H9 (cell line): ENCODE measurements at regions not wholly inside any gene's neighbourhood (a gene's known extent, or its start where the extent isn't known, plus 50 kb on each side); places are given as distances from the start of the nearest gene placed in this dataset.

Experiments
- DNase-seq: peaks from one replicate; pipeline ENCODE4 v3.0.0-alpha.2; 2017
- H2AFZ ChIP-seq: one replicate; pipeline ENCODE4 v1.6.1; 2013; ENCODE audit warnings: mild to moderate bottlenecking, low read length, control low read depth, moderate library complexity
- H2AK5ac ChIP-seq: 2 replicates; pipeline ENCODE4 v1.6.1; 2013; ENCODE audit warnings: low read length, control low read depth, mixed read lengths; ENCODE audit not compliant: insufficient read length
- H2BK120ac ChIP-seq: one replicate; pipeline ENCODE4 v1.6.1; 2013; ENCODE audit warnings: low read depth, mild to moderate bottlenecking, low read length, control low read depth, inconsistent platforms; ENCODE audit not compliant: poor library complexity, severe bottlenecking
- H2BK12ac ChIP-seq: 2 replicates; pipeline ENCODE4 v1.6.1; 2013; ENCODE audit warnings: low read length, control low read depth, mixed read lengths, low read depth; ENCODE audit not compliant: insufficient read length
- H2BK15ac ChIP-seq: 2 replicates; pipeline ENCODE4 v1.6.1; 2013; ENCODE audit warnings: low read depth, low read length, control low read depth
- H2BK20ac ChIP-seq: one replicate; pipeline ENCODE4 v1.6.1; 2013; ENCODE audit warnings: low read depth, mild to moderate bottlenecking, low read length, control low read depth, inconsistent platforms; ENCODE audit not compliant: poor library complexity, severe bottlenecking
- H2BK5ac ChIP-seq: 2 replicates; pipeline ENCODE4 v1.6.1; 2013; ENCODE audit warnings: low read length, control low read depth, mixed read lengths; ENCODE audit not compliant: insufficient read length
- H3K14ac ChIP-seq: 2 replicates; pipeline ENCODE4 v1.6.1; 2013; ENCODE audit warnings: low read length, control low read depth; ENCODE audit not compliant: insufficient read depth
- H3K18ac ChIP-seq: 2 replicates; pipeline ENCODE4 v1.6.1; 2013; ENCODE audit warnings: low read depth, mild to moderate bottlenecking, mixed read lengths, low read length, control low read depth; ENCODE audit not compliant: insufficient read length
- H3K23ac ChIP-seq: 2 replicates; pipeline ENCODE4 v1.6.1; 2013; ENCODE audit warnings: low read length, control low read depth, mixed read lengths, low read depth; ENCODE audit not compliant: insufficient read length
- H3K23me2 ChIP-seq: 2 replicates; pipeline ENCODE4 v1.6.1; 2013; ENCODE audit warnings: low read depth, mild to moderate bottlenecking, mixed read lengths, low read length, control low read depth; ENCODE audit not compliant: insufficient read length, poor library complexity, severe bottlenecking
- H3K27ac ChIP-seq: 2 replicates; pipeline ENCODE4 v1.5.1; 2013; ENCODE audit warnings: low read length, control low read depth, mixed read lengths, low read depth; ENCODE audit not compliant: insufficient read length
- H3K27me3 ChIP-seq: 2 replicates; pipeline ENCODE4 v1.6.1; 2013; ENCODE audit warnings: low read length, control low read depth, inconsistent platforms; ENCODE audit not compliant: insufficient read depth
- H3K4ac ChIP-seq: 2 replicates; pipeline ENCODE4 v1.6.1; 2013; ENCODE audit warnings: low read depth, mild to moderate bottlenecking, control low read depth, inconsistent platforms, low read length, moderate library complexity
- H3K4me1 ChIP-seq: 2 replicates; pipeline ENCODE4 v1.6.1; 2013; ENCODE audit warnings: low read length, control low read depth, inconsistent platforms; ENCODE audit not compliant: insufficient read depth
- H3K4me2 ChIP-seq: 2 replicates; pipeline ENCODE4 v1.6.1; 2013; ENCODE audit warnings: low read length, control low read depth, mixed read lengths; ENCODE audit not compliant: insufficient read length, insufficient read depth
- H3K56ac ChIP-seq: 2 replicates; pipeline ENCODE4 v1.6.1; 2013; ENCODE audit warnings: low read depth, mild to moderate bottlenecking, mixed read lengths, low read length, control low read depth; ENCODE audit not compliant: insufficient read length
- H3K79me1 ChIP-seq: 2 replicates; pipeline ENCODE4 v1.6.1; 2013; ENCODE audit warnings: low read depth, mild to moderate bottlenecking, moderate library complexity, low read length, control low read depth, inconsistent platforms; ENCODE audit not compliant: insufficient read depth, poor library complexity, severe bottlenecking
- H3K79me2 ChIP-seq: 2 replicates; pipeline ENCODE4 v1.6.1; 2013; ENCODE audit warnings: low read length, control low read depth, inconsistent platforms; ENCODE audit not compliant: insufficient read depth
- H3K9ac ChIP-seq: 2 replicates; pipeline ENCODE4 v1.6.1; 2013; ENCODE audit warnings: low read length, control low read depth, mixed read lengths; ENCODE audit not compliant: insufficient read length; ENCODE audit errors: extremely low read depth
- H3K9me3 ChIP-seq: one replicate; pipeline ENCODE4 v1.6.1; 2013; ENCODE audit warnings: low read depth, low read length, inconsistent platforms; ENCODE audit not compliant: control insufficient read depth
- H3T11ph ChIP-seq: one replicate; pipeline ENCODE4 v1.6.1; 2013; ENCODE audit warnings: mild to moderate bottlenecking, low read length, control low read depth, inconsistent platforms
- H4K20me1 ChIP-seq: one replicate; pipeline ENCODE4 v1.6.1; 2013; ENCODE audit not compliant: control insufficient read depth, insufficient read length, insufficient read depth
- H4K5ac ChIP-seq: 2 replicates; pipeline ENCODE4 v1.6.1; 2013; ENCODE audit warnings: low read depth, mild to moderate bottlenecking, mixed read lengths, low read length, control low read depth; ENCODE audit not compliant: insufficient read length
- H4K8ac ChIP-seq: replicated peaks from 2 replicates; pipeline ENCODE4 v1.6.1; 2013; ENCODE audit warnings: low read length, control low read depth, mixed read lengths, low read depth; ENCODE audit not compliant: insufficient read length
- H4K91ac ChIP-seq: 2 replicates; pipeline ENCODE4 v1.6.1; 2013; ENCODE audit warnings: low read depth, mild to moderate bottlenecking, moderate library complexity, mixed read lengths, low read length, control low read depth; ENCODE audit not compliant: insufficient read length
- H3K27ac Mint-ChIP-seq, 3 experiments: 2 replicates in 2 of 3; 3 replicates in 1 of 3; pipeline ENCODE4 v1.8.0; 2020 to 2021; ENCODE audit warnings: mixed read lengths in 3 of 3, mild to moderate bottlenecking in 1 of 3, moderate library complexity in 1 of 3
- H3K27me3 Mint-ChIP-seq: 2 replicates; pipeline ENCODE4 v1.8.0; 2021; ENCODE audit warnings: low read depth, mild to moderate bottlenecking, moderate library complexity, mixed read lengths
- H3K36me3 Mint-ChIP-seq, 3 experiments: 2 replicates in 2 of 3; 3 replicates in 1 of 3; pipeline ENCODE4 v1.8.0; 2020 to 2021; ENCODE audit warnings: low read depth in 3 of 3, mixed read lengths in 3 of 3; ENCODE audit not compliant: insufficient read depth in 1 of 3
- H3K4me1 Mint-ChIP-seq, 2 experiments: 2 replicates each; pipeline ENCODE4 v1.8.0; 2020; ENCODE audit warnings: mixed read lengths in 2 of 2
- H3K4me3 Mint-ChIP-seq, 2 experiments: 2 replicates in 1 of 2; 3 replicates in 1 of 2; pipeline ENCODE4 v1.8.0; 2020 to 2021; ENCODE audit warnings: mild to moderate bottlenecking in 2 of 2, mixed read lengths in 2 of 2, moderate library complexity in 1 of 2
- H3K9me3 Mint-ChIP-seq, 2 experiments: 2 replicates in 1 of 2; 3 replicates in 1 of 2; pipeline ENCODE4 v1.8.0; 2020; ENCODE audit warnings: mild to moderate bottlenecking in 2 of 2, mixed read lengths in 2 of 2, moderate library complexity in 1 of 2
- TF ChIP-seq, protein P1 (sequence below): fragments of 200-600 bp; sonication (generic); conservative IDR thresholded peaks from 3 replicates; pipeline ENCODE4 v1.8.0; 2021; ENCODE audit warnings: antibody characterized with exemption, mild to moderate bottlenecking

DNA sequence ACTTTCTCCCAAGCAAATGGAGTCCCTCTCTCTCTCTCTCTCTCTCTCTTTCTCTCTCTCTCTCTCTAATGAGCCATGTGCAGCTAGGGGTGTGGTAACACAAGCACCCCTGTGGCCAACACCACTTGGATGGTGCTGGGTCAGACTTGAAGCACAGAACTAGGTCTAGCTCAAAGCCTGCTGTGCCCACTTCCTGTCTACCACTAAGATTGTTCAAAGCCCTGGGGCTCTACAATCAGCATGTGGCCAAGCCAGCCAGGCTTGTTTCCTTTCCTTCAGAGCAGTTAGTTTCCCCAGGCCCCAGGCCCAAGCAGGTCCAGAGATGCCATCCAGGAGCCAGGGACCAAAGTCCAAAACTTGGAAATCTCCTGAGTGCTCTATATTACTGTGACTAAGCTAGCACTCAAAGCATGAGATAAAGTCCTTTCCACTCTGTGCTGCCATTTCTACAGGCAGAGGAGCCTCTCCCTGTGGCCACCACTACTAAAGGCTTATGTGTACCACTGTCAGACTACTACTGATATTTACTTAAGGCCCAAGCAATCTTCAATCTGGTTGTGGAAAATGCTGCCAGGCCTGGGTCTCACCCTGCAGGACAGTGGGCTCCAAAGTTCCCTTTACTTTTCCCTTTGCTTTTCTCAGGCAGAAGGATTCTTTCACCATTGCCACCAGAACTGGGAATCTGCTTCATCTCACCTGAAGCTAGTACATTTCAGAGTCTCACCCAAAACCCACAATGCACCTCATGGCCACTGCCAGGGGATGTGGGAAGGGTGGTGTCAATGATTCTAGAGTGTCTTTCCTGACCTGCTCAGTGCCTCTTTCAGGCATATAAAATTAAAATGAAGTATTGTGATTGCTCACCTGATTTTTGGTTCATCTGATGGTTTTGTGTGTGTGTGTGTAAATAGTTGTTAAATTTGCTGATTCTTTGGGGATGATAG lies 999.5 kb downstream of the NCAM2 start:
- Histone ChIP-seq H4K20me1 (no peaks in the 10 kb centered on the region), H3K4me2 (no peak overlapping the region), H3K56ac (no peak overlapping the region), H4K5ac (no peak overlapping the region), H3K27me3 (no peaks in the 10 kb centered on the region), H3K14ac (no peak overlapping the region), H3K18ac (no peak overlapping the region), H3K27ac (no peak overlapping the region), H3K9ac (no peak overlapping the region), H2AFZ (no peak overlapping the region), H2AK5ac (no peak overlapping the region), H4K8ac (no peak overlapping the region), H2BK120ac (no peak overlapping the region), H2BK5ac (no peak overlapping the region), H4K91ac (no peak overlapping the region), H3T11ph (no peak overlapping the region), H3K23me2 (no peaks in the 10 kb centered on the region), H3K79me1 (no peaks in the 10 kb centered on the region), H3K4ac (no peak overlapping the region), H3K9me3 (no peaks in the 10 kb centered on the region), H3K79me2 (no peaks in the 10 kb centered on the region), H2BK15ac (no peak overlapping the region), H2BK12ac (no peak overlapping the region), H3K23ac (no peak overlapping the region), H3K4me1 (no peaks in the 10 kb centered on the region), H2BK20ac (no peak overlapping the region)
- Mint-ChIP-seq H3K4me1 (peaks cover 0 to 4% of the 10 kb centered on the region in 2 experiments; a peak in 1 of 4 replicates), H3K27ac (peak overlapping the region in 1 of 3 experiments; percentile 67; a peak in 2 of 7 replicates), H3K27me3 (no peaks in the 10 kb centered on the region; the same call in 1 of the 2 replicates), H3K4me3 (no peak overlapping the region), H3K36me3 (peaks cover 2 to 18% (median 10%) of the 10 kb centered on the region in 3 experiments), H3K9me3 (peaks cover 11 to 23% of the 10 kb centered on the region in 2 experiments)
- no peak for DNase-seq
- TF ChIP-seq, protein P1, sequence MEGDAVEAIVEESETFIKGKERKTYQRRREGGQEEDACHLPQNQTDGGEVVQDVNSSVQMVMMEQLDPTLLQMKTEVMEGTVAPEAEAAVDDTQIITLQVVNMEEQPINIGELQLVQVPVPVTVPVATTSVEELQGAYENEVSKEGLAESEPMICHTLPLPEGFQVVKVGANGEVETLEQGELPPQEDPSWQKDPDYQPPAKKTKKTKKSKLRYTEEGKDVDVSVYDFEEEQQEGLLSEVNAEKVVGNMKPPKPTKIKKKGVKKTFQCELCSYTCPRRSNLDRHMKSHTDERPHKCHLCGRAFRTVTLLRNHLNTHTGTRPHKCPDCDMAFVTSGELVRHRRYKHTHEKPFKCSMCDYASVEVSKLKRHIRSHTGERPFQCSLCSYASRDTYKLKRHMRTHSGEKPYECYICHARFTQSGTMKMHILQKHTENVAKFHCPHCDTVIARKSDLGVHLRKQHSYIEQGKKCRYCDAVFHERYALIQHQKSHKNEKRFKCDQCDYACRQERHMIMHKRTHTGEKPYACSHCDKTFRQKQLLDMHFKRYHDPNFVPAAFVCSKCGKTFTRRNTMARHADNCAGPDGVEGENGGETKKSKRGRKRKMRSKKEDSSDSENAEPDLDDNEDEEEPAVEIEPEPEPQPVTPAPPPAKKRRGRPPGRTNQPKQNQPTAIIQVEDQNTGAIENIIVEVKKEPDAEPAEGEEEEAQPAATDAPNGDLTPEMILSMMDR = no peak
